Astrocyte (in vitro differentiated cells and primary cell): ENCODE measurements at regions not wholly inside any gene's neighbourhood (a gene's known extent, or its start where the extent isn't known, plus 50 kb on each side); places are given as distances from the start of the nearest gene placed in this dataset.

Source experiments
- DNase-seq: peaks from one replicate; pipeline ENCODE4 v3.0.0-alpha.2; 2010; ENCODE audit warnings: low read depth
- FAIRE-seq: peaks from 2 replicates; lab custom pipeline; 2011; peaks lifted over from hg19 to GRCh38; lab: Jason Lieb, UNC
- H2AFZ ChIP-seq: 2 replicates; pipeline ENCODE4 v1.6.0; 2012; ENCODE audit warnings: low read depth, low read length, inconsistent platforms
- H3K27ac ChIP-seq: 2 replicates; pipeline ENCODE4 v1.5.1; 2011; ENCODE audit warnings: low read depth, low read length, inconsistent platforms
- H3K27me3 ChIP-seq: 2 replicates; pipeline ENCODE4 v1.6.0; 2011; ENCODE audit warnings: low read length, inconsistent platforms; ENCODE audit not compliant: insufficient read depth
- H3K36me3 ChIP-seq: 2 replicates; pipeline ENCODE4 v1.5.1; 2011; ENCODE audit warnings: low read length, inconsistent platforms; ENCODE audit not compliant: insufficient read depth
- H3K4me1 ChIP-seq: 2 replicates; pipeline ENCODE4 v1.5.1; 2011; ENCODE audit warnings: low read length, inconsistent platforms; ENCODE audit not compliant: insufficient read depth
- H3K4me2 ChIP-seq: 2 replicates; pipeline ENCODE4 v1.6.0; 2012; ENCODE audit warnings: low read length, inconsistent platforms
- H3K4me3 ChIP-seq: 2 replicates; pipeline ENCODE4 v1.5.1; 2011; ENCODE audit warnings: low read depth, mild to moderate bottlenecking, low read length, inconsistent platforms; ENCODE audit not compliant: insufficient read depth
- H3K79me2 ChIP-seq: 2 replicates; pipeline ENCODE4 v1.6.0; 2012; ENCODE audit warnings: mild to moderate bottlenecking, low read length, inconsistent platforms; ENCODE audit not compliant: insufficient read depth
- H3K9ac ChIP-seq: 2 replicates; pipeline ENCODE4 v1.6.0; 2012; ENCODE audit warnings: mild to moderate bottlenecking, low read length, inconsistent platforms
- H3K9me3 ChIP-seq: 2 replicates; pipeline ENCODE4 v1.5.1; 2012; ENCODE audit warnings: low read depth, mild to moderate bottlenecking, low read length, inconsistent platforms; ENCODE audit not compliant: insufficient read depth
- H4K20me1 ChIP-seq: 2 replicates; pipeline ENCODE4 v1.6.0; 2012; ENCODE audit warnings: low read length, inconsistent platforms; ENCODE audit not compliant: insufficient read depth
- H3K27ac Mint-ChIP-seq: one replicate; pipeline ENCODE4 v1.8.0; 2021; ENCODE audit warnings: mild to moderate bottlenecking, mixed read lengths; ENCODE audit not compliant: unreplicated experiment
- H3K27me3 Mint-ChIP-seq: one replicate; pipeline ENCODE4 v1.8.0; 2021; ENCODE audit warnings: low read depth, mixed read lengths; ENCODE audit not compliant: unreplicated experiment
- H3K36me3 Mint-ChIP-seq: one replicate; pipeline ENCODE4 v1.8.0; 2021; ENCODE audit warnings: low read depth, mixed read lengths; ENCODE audit not compliant: unreplicated experiment
- H3K4me1 Mint-ChIP-seq: one replicate; pipeline ENCODE4 v1.8.0; 2021; ENCODE audit warnings: low read depth, mixed read lengths; ENCODE audit not compliant: unreplicated experiment
- H3K4me3 Mint-ChIP-seq: one replicate; pipeline ENCODE4 v1.8.0; 2021; ENCODE audit warnings: mild to moderate bottlenecking, moderate library complexity, mixed read lengths; ENCODE audit not compliant: unreplicated experiment
- H3K9me3 Mint-ChIP-seq: one replicate; pipeline ENCODE4 v1.8.0; 2021; ENCODE audit warnings: mild to moderate bottlenecking, mixed read lengths; ENCODE audit not compliant: unreplicated experiment
- EZH2 ChIP-seq: IDR thresholded peaks from 2 replicates; pipeline ENCODE4 v1.6.1; 2012; ENCODE audit warnings: mild to moderate bottlenecking, low read length, inconsistent platforms; ENCODE audit not compliant: insufficient read depth
- TF ChIP-seq, protein P1 (sequence below): IDR thresholded peaks from 2 replicates; pipeline ENCODE4 v1.5.1; 2011; ENCODE audit warnings: low read depth, mild to moderate bottlenecking, inconsistent platforms, low read length, moderate library complexity; ENCODE audit not compliant: insufficient read depth

DNA sequence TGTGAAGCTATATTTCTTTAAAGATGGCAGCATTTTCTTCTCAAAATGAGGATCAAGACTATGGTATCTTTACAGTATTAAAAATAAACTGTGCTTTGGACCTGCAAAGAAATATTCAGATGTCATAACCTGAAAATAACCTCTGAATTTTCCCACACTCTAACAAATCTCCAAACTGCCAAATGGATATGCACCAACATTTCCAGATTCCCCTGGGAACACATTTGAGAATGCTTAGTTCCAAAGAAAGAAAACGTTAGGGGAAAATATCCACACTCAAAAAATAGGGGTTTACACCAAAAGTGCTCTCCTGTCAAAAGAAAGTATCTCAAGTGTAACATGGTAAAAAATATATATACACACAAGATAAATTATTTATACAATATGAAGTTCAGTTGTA lies 69.1 kb upstream of the ARHGAP29 start:
- Mint-ChIP-seq H3K27ac (no peak overlapping the region), H3K4me3 (no peak overlapping the region), H3K36me3 (no peaks in the 10 kb centered on the region), H3K27me3 (peaks cover 2% of the 10 kb centered on the region), H3K9me3 (no peaks in the 10 kb centered on the region), H3K4me1 (peaks cover 12% of the 10 kb centered on the region)
- no peak overlapping the region for H3K4me2 ChIP-seq
- TF ChIP-seq EZH2 = no peak
- TF ChIP-seq, protein P1, sequence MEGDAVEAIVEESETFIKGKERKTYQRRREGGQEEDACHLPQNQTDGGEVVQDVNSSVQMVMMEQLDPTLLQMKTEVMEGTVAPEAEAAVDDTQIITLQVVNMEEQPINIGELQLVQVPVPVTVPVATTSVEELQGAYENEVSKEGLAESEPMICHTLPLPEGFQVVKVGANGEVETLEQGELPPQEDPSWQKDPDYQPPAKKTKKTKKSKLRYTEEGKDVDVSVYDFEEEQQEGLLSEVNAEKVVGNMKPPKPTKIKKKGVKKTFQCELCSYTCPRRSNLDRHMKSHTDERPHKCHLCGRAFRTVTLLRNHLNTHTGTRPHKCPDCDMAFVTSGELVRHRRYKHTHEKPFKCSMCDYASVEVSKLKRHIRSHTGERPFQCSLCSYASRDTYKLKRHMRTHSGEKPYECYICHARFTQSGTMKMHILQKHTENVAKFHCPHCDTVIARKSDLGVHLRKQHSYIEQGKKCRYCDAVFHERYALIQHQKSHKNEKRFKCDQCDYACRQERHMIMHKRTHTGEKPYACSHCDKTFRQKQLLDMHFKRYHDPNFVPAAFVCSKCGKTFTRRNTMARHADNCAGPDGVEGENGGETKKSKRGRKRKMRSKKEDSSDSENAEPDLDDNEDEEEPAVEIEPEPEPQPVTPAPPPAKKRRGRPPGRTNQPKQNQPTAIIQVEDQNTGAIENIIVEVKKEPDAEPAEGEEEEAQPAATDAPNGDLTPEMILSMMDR = no peak
- no peaks in the 10 kb centered on the region for H3K27me3 ChIP-seq
- DNase-seq (no peak), FAIRE-seq (no peak)
- no peaks in the 10 kb centered on the region for H4K20me1 ChIP-seq
- no peak overlapping the region for H3K27ac ChIP-seq
- H2AFZ ChIP-seq = no peak overlapping the region
- no peak overlapping the region for H3K9ac ChIP-seq
- peaks cover 15% of the 10 kb centered on the region for H3K4me1 ChIP-seq
- H3K9me3 ChIP-seq = no peaks in the 10 kb centered on the region
- no peaks in the 10 kb centered on the region for H3K79me2 ChIP-seq
- H3K36me3 ChIP-seq = no peaks in the 10 kb centered on the region
- H3K4me3 ChIP-seq = no peak overlapping the region

DNA sequence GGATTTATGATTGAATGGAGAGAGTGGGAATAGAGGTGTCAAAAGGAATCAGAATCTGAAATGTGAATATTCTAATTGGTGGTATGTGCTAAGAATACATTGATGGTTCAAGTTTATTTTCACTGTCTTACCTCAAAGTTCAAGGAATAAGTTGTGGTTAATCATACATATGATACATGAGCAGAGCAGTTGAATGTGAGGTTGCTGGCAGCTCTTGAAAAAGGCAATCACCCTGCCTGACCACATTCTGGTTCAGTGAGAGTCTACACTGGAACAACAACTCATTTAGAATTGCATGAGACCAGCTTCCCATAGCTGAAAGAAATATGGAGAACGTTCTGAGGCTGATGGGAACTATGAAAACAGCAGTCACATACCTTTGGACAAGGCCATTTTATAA lies 68.3 kb upstream of the ARHGAP29 start:
- Histone ChIP-seq H3K36me3 (no peaks in the 10 kb centered on the region), H3K4me2 (peak overlapping the region; percentile 14)

DNA sequence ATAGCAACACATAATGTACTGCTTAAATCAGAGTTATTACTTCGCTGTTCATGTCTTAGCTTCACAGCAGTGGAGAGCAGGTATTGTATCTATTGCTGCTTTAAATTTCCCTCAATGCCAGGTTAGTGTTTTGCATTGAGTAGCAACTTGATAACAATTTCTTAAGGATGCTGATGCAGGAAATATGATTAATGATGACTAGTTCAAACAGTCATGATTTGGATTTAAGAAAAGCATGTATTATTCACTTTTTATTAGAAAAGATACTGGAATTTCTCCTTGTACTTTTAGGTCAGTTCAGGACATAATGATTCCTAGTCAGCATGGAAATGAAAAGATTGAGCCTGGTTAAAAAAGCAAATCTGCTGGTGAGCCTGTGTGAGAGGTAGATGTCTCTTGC lies 67.2 kb upstream of the ARHGAP29 start:
- Histone ChIP-seq H3K4me1 (peaks cover 29% of the 10 kb centered on the region), H2AFZ (no peak overlapping the region), H4K20me1 (no peaks in the 10 kb centered on the region), H3K36me3 (no peaks in the 10 kb centered on the region), H3K4me3 (no peak overlapping the region), H3K27me3 (no peaks in the 10 kb centered on the region), H3K4me2 (peak overlapping the region; percentile 14), H3K9ac (no peak overlapping the region), H3K9me3 (no peaks in the 10 kb centered on the region), H3K27ac (no peak overlapping the region), H3K79me2 (no peaks in the 10 kb centered on the region)
- no peak overlapping the region for H3K27ac Mint-ChIP-seq
- TF ChIP-seq EZH2 = no peak
- TF ChIP-seq, protein P1 = no peak
- no peaks in the 10 kb centered on the region for H3K9me3 Mint-ChIP-seq
- no peak overlapping the region for H3K4me3 Mint-ChIP-seq
- DNase-seq (no peak), FAIRE-seq (no peak)
- peaks cover 20% of the 10 kb centered on the region for H3K4me1 Mint-ChIP-seq
- H3K27me3 Mint-ChIP-seq = peaks cover 2% of the 10 kb centered on the region
- H3K36me3 Mint-ChIP-seq = no peaks in the 10 kb centered on the region

More for the DNA sequence above, 68.3 kb upstream of the ARHGAP29 start:
- peak; percentile 97 for DNase-seq
- Mint-ChIP-seq H3K27ac (peak overlapping the region; percentile 23), H3K27me3 (peaks cover 2% of the 10 kb centered on the region), H3K9me3 (no peaks in the 10 kb centered on the region), H3K36me3 (no peaks in the 10 kb centered on the region), H3K4me3 (no peak overlapping the region), H3K4me1 (peaks cover 15% of the 10 kb centered on the region)
- FAIRE-seq = no peak
- no peaks in the 10 kb centered on the region for H4K20me1 ChIP-seq
- no peaks in the 10 kb centered on the region for H3K79me2 ChIP-seq
- H2AFZ ChIP-seq = no peak overlapping the region
- TF ChIP-seq, protein P1 = no peak
- no peak for TF ChIP-seq EZH2
- peak overlapping the region; percentile 17 for H3K27ac ChIP-seq
- H3K27me3 ChIP-seq = no peaks in the 10 kb centered on the region
- no peak overlapping the region for H3K4me3 ChIP-seq
- H3K4me1 ChIP-seq = peaks cover 18% of the 10 kb centered on the region
- no peaks in the 10 kb centered on the region for H3K9me3 ChIP-seq
- H3K9ac ChIP-seq = no peak overlapping the region
